Upper lobe of right lung (tissue), 1 donor: ENCODE measurements at regions not wholly inside any gene's neighbourhood (a gene's known extent, or its start where the extent isn't known, plus 50 kb on each side); places are given as distances from the start of the nearest gene placed in this dataset.

Source experiments
- ATAC-seq: fragments of 200-7000 bp; cut with Tn5 transposase; one replicate; pipeline ENCODE4 v1.9.1; 2020; ENCODE audit warnings: mild to moderate bottlenecking, moderate library complexity
- DNase-seq: peaks from one replicate; pipeline ENCODE4 v3.0.0-alpha.2; 2020
- H3K27ac ChIP-seq: fragments of 200-600 bp; one replicate; pipeline ENCODE4 v1.8.0; 2022
- H3K27me3 ChIP-seq: fragments of 200-600 bp; one replicate; pipeline ENCODE4 v1.8.0; 2022; ENCODE audit warnings: mild to moderate bottlenecking
- H3K36me3 ChIP-seq: fragments of 200-600 bp; one replicate; pipeline ENCODE4 v1.8.0; 2022
- H3K4me1 ChIP-seq: fragments of 200-600 bp; one replicate; pipeline ENCODE4 v1.8.0; 2022
- H3K4me3 ChIP-seq: fragments of 200-600 bp; one replicate; pipeline ENCODE4 v1.8.0; 2022; ENCODE audit warnings: mild to moderate bottlenecking
- H3K9me3 ChIP-seq: fragments of 200-600 bp; one replicate; pipeline ENCODE4 v1.8.0; 2022
- CTCF ChIP-seq: fragments of 200-600 bp; IDR thresholded peaks from one replicate; pipeline ENCODE4 v1.8.0; 2022; ENCODE audit warnings: antibody characterized with exemption
- intact Hi-C: fragments of 100-400 bp; cut with DNase I; formaldehyde crosslinking; loops from one replicate; pipeline ENCODE4 v1.11.0; 2022
- donor health status: DM: no; HTN: yes; CAD: no; lungs with severe emphysema.

DNA sequence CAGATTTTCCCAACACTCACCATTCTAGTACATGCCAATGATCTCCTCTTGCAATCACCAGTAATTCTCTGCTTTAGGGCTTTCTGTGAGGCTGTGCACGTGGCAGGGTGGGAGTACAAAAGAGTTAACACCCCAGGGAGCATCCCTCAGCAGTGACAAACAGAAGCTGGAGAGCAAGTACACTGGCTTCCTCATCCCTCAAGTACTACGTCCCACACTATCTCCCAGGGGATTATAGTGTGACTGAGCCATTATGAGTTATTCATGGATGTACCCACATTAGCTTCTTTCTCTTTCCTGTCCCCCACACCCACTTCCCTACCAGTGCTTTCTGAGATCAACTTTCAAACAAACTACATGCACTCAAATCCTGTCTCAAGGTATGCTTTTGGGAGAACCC, 1216.5 kb upstream of the AUTS2 start:
- Histone ChIP-seq H3K4me3 (no peak overlapping the region), H3K36me3 (no peaks in the 10 kb centered on the region), H3K27me3 (no peaks in the 10 kb centered on the region), H3K4me1 (no peaks in the 10 kb centered on the region), H3K27ac (no peak overlapping the region), H3K9me3 (peaks cover 7% of the 10 kb centered on the region)
- intact Hi-C loops: no loop called here
- TF ChIP-seq CTCF: no peak
- ATAC-seq: no peak
- no peak for DNase-seq

DNA sequence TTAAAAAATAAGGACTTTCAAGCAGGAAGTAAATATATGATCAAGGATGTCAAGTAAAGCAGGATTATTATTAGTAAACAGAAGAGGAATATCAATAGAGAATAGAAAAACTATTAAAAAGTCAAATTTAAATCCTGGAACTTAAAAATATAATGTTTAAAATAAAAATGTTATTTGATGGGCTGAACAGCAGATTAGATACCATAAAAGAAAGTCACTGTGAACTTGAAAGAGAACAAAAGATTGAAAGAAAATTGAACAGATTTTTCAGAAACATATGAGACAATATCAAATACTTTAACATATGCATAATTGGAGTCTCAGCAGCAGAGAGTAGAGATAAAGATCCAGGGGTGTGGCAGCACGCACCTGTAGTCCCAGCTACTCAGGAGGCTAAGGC, 1213.7 kb upstream of the AUTS2 start:
- intact Hi-C loops: no loop called here
- no peak for TF ChIP-seq CTCF
- no peak for DNase-seq

DNA sequence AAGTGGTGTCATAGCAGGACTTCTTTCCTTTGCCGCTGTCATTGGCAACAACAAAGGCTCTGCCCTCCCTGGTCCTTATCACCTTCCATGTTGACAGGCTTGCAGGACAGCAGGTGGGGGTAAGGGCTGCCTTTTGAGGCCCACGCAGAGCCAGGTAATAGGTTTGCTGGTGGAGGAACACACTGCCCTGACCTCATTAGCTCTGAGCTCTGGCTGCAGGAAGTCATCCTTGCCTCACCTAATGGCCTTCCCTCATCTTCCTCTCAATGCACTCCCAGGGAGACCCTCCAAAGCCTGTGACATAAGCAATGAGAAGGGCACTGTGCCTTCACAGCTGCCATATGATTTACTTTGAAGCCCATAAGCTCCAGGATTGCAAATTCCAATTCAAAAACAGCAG, 1205.2 kb upstream of the AUTS2 start:
- H3K27ac ChIP-seq: no peak overlapping the region
- H3K36me3 ChIP-seq: no peaks in the 10 kb centered on the region
- no peaks in the 10 kb centered on the region for H3K9me3 ChIP-seq
- intact Hi-C loops: no loop called here
- no peaks in the 10 kb centered on the region for H3K4me1 ChIP-seq
- DNase-seq (no peak), ATAC-seq (no peak)
- H3K27me3 ChIP-seq: no peaks in the 10 kb centered on the region
- no peak overlapping the region for H3K4me3 ChIP-seq
- no peak for TF ChIP-seq CTCF

More for the DNA sequence above, 1213.7 kb upstream of the AUTS2 start:
- Histone ChIP-seq H3K27me3 (no peaks in the 10 kb centered on the region), H3K4me1 (no peaks in the 10 kb centered on the region), H3K27ac (no peak overlapping the region), H3K9me3 (peaks cover 7% of the 10 kb centered on the region), H3K4me3 (no peak overlapping the region), H3K36me3 (no peaks in the 10 kb centered on the region)
- ATAC-seq: no peak

GRCh38 chr7:68394131-68394530, 1204.1 kb upstream of the AUTS2 start:
- no peak for TF ChIP-seq CTCF
- no peaks in the 10 kb centered on the region for H3K4me1 ChIP-seq
- DNase-seq (no peak), ATAC-seq (no peak)
- H3K27ac ChIP-seq: no peak overlapping the region
- no peaks in the 10 kb centered on the region for H3K9me3 ChIP-seq
- H3K27me3 ChIP-seq: no peaks in the 10 kb centered on the region
- intact Hi-C loops: no loop called here
- no peak overlapping the region for H3K4me3 ChIP-seq
- no peaks in the 10 kb centered on the region for H3K36me3 ChIP-seq

- TF ChIP-seq CTCF: no peak
- intact Hi-C loops: no loop called here
- DNase-seq (no peak), ATAC-seq (no peak)
- H3K4me1 ChIP-seq: no peaks in the 10 kb centered on the region
- no peaks in the 10 kb centered on the region for H3K36me3 ChIP-seq
- H3K9me3 ChIP-seq: no peaks in the 10 kb centered on the region
- no peak overlapping the region for H3K27ac ChIP-seq
- no peak overlapping the region for H3K4me3 ChIP-seq
- no peaks in the 10 kb centered on the region for H3K27me3 ChIP-seq
Observed at GRCh38 chr7:68399991-68400590, 1198.2 kb upstream of the AUTS2 start.

DNA sequence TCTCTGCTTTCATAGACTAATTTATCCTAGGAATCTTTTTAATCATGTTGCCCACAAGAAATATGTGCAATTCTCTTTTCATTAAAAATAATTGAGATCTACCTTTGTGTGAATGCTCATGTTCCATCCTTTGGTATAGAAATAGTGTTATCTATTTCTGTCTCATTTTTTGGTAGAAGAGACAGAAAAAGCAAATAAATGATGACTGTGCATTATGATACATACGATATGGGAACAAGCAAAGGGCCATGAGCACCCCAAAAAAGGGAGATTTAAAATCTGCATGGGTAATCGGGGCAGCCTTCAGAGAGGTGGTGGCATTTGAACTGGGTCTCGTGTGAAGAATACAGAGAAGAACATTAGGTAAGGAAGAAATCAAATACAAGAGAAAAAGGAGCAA, 1197.5 kb upstream of the AUTS2 start:
- Histone ChIP-seq H3K36me3 (no peaks in the 10 kb centered on the region), H3K9me3 (no peaks in the 10 kb centered on the region), H3K27me3 (no peaks in the 10 kb centered on the region), H3K4me3 (no peak overlapping the region), H3K4me1 (no peaks in the 10 kb centered on the region), H3K27ac (no peak overlapping the region)
- ATAC-seq: no peak
- intact Hi-C loops: no loop called here
- no peak for TF ChIP-seq CTCF
- no peak for DNase-seq
